BLaER1 treated with 17β-estradiol and CSF1 and Interleukin-3, amounts not matched to agents 10 nM and 100 nM (cell line): ENCODE measurements at regions not wholly inside any gene's neighbourhood (a gene's known extent, or its start where the extent isn't known, plus 50 kb on each side); places are given as distances from the start of the nearest gene placed in this dataset.

ENCODE experiments used
- H3K27ac ChIP-seq, 11 experiments: shearing (Covaris generic); formaldehyde crosslinking; 2 replicates each; pipeline ENCODE4 v1.8.1; 2022
- H3K27me3 ChIP-seq, 11 experiments: shearing (Covaris generic); formaldehyde crosslinking; 2 replicates each; pipeline ENCODE4 v1.8.1; 2022
- H3K36me3 ChIP-seq, 11 experiments: shearing (Covaris generic); formaldehyde crosslinking; 2 replicates each; pipeline ENCODE4 v1.8.1; 2022
- H3K4me1 ChIP-seq, 10 experiments: shearing (Covaris generic); formaldehyde crosslinking; 2 replicates each; pipeline ENCODE4 v1.8.1; 2022
- H3K4me2 ChIP-seq, 11 experiments: shearing (Covaris generic); formaldehyde crosslinking; 2 replicates each; pipeline ENCODE4 v1.8.1; 2022
- H3K4me3 ChIP-seq, 10 experiments: shearing (Covaris generic); formaldehyde crosslinking; 2 replicates each; pipeline ENCODE4 v1.8.1; 2022
- H3K9ac ChIP-seq, 11 experiments: shearing (Covaris generic); formaldehyde crosslinking; 2 replicates each; pipeline ENCODE4 v1.8.1; 2022
- H3K9me3 ChIP-seq, 11 experiments: shearing (Covaris generic); formaldehyde crosslinking; replicated peaks in 1 of 11; 2 replicates each; pipeline ENCODE4 v1.8.1; 2022
- H4K20me1 ChIP-seq, 11 experiments: shearing (Covaris generic); formaldehyde crosslinking; 2 replicates each; pipeline ENCODE4 v1.8.1; 2022
- Cebpa-rat ChIP-seq, 11 experiments: shearing (Covaris generic); IDR thresholded peaks; 2 replicates each; pipeline ENCODE4 v1.8.1; 2022

GRCh38 chr5:125023673-125024072 lies 277.2 kb upstream of the ZNF608 start:
- Histone ChIP-seq H3K36me3 (no peaks in the 10 kb centered on the region), H3K9ac (no peak overlapping the region), H3K4me1 (peaks cover 0 to 35% (median 21%) of the 10 kb centered on the region in 10 experiments; a peak in 13 of 20 replicates), H3K4me3 (no peak overlapping the region), H3K9me3 (peaks cover 0 to 10% (median 1%) of the 10 kb centered on the region in 11 experiments; a peak in 6 of 22 replicates), H4K20me1 (no peaks in the 10 kb centered on the region), H3K27me3 (no peaks in the 10 kb centered on the region), H3K27ac (no peak overlapping the region), H3K4me2 (peak overlapping the region in 6 of 11 experiments; percentile 1 to 74 (median 46); a peak in 10 of 22 replicates)
- TF ChIP-seq Cebpa-rat (IDR thresholded peaks at IDR 0.05), result no peak

GRCh38 chr5:125026867-125027731 lies 280.7 kb upstream of the ZNF608 start:
- TF ChIP-seq Cebpa-rat (IDR thresholded peaks at IDR 0.05), result no peak

GRCh38 chr5:125032286-125032685 lies 285.8 kb upstream of the ZNF608 start:
- H3K9me3 ChIP-seq, result peaks cover 0 to 17% (median 6%) of the 10 kb centered on the region in 11 experiments; a peak in 5 of 22 replicates
- H3K9ac ChIP-seq, result no peak overlapping the region
- no peaks in the 10 kb centered on the region for H3K36me3 ChIP-seq
- TF ChIP-seq Cebpa-rat (IDR thresholded peaks at IDR 0.05), result no peak
- H3K4me1 ChIP-seq, result peaks cover 0 to 20% (median 9%) of the 10 kb centered on the region in 10 experiments; a peak in 13 of 20 replicates
- no peaks in the 10 kb centered on the region for H4K20me1 ChIP-seq
- H3K4me3 ChIP-seq, result no peak overlapping the region
- H3K27ac ChIP-seq, result no peak overlapping the region
- H3K4me2 ChIP-seq, result no peak overlapping the region
- no peaks in the 10 kb centered on the region for H3K27me3 ChIP-seq

More at GRCh38 chr5:125026867-125027731, 280.7 kb upstream of the ZNF608 start:
- Histone ChIP-seq H3K27me3 (no peaks in the 10 kb centered on the region), H3K4me2 (no peak overlapping the region), H3K4me1 (peaks cover 0 to 28% (median 21%) of the 10 kb centered on the region in 10 experiments; a peak in 13 of 20 replicates), H3K4me3 (no peak overlapping the region), H3K27ac (no peak overlapping the region), H3K9me3 (peaks cover 0 to 11% (median 0%) of the 10 kb centered on the region in 11 experiments; a peak in 1 of 22 replicates), H3K9ac (no peak overlapping the region), H4K20me1 (no peaks in the 10 kb centered on the region), H3K36me3 (no peaks in the 10 kb centered on the region)

GRCh38 chr5:125033602-125034001 lies 287.2 kb upstream of the ZNF608 start:
- Histone ChIP-seq H4K20me1 (no peaks in the 10 kb centered on the region), H3K36me3 (no peaks in the 10 kb centered on the region), H3K27me3 (no peaks in the 10 kb centered on the region), H3K9ac (no peak overlapping the region), H3K4me2 (peak overlapping the region in 3 of 11 experiments; percentile 5 to 49 (median 5); a peak in 2 of 22 replicates), H3K4me3 (no peak overlapping the region), H3K27ac (no peak overlapping the region), H3K9me3 (peaks cover 0 to 26% (median 7%) of the 10 kb centered on the region in 11 experiments; a peak in 8 of 22 replicates), H3K4me1 (peaks cover 0 to 32% (median 12%) of the 10 kb centered on the region in 10 experiments; a peak in 13 of 20 replicates)
- TF ChIP-seq Cebpa-rat (IDR thresholded peaks at IDR 0.05), result no peak

GRCh38 chr5:125034331-125034730 lies 287.9 kb upstream of the ZNF608 start:
- no peak for TF ChIP-seq Cebpa-rat (IDR thresholded peaks at IDR 0.05)
- H3K36me3 ChIP-seq, result no peaks in the 10 kb centered on the region
- H3K27me3 ChIP-seq, result no peaks in the 10 kb centered on the region
- no peak overlapping the region for H3K9ac ChIP-seq
- peaks cover 0 to 32% (median 12%) of the 10 kb centered on the region in 10 experiments; a peak in 13 of 20 replicates for H3K4me1 ChIP-seq
- H3K27ac ChIP-seq, result no peak overlapping the region
- H3K4me2 ChIP-seq, result no peak overlapping the region
- no peaks in the 10 kb centered on the region for H4K20me1 ChIP-seq
- no peak overlapping the region for H3K4me3 ChIP-seq
- peaks cover 0 to 24% (median 6%) of the 10 kb centered on the region in 11 experiments; a peak in 8 of 22 replicates for H3K9me3 ChIP-seq

GRCh38 chr5:125036494-125036893 lies 290.1 kb upstream of the ZNF608 start:
- Histone ChIP-seq H3K27me3 (no peaks in the 10 kb centered on the region), H3K4me3 (no peak overlapping the region), H3K9me3 (peaks cover 0 to 21% (median 6%) of the 10 kb centered on the region in 11 experiments; a peak in 8 of 22 replicates), H3K9ac (no peak overlapping the region), H3K4me1 (peaks cover 0 to 32% (median 12%) of the 10 kb centered on the region in 10 experiments; a peak in 13 of 20 replicates), H3K4me2 (peak overlapping the region in 7 of 11 experiments; percentile 0 to 51 (median 26); a peak in 9 of 22 replicates), H4K20me1 (no peaks in the 10 kb centered on the region), H3K36me3 (no peaks in the 10 kb centered on the region), H3K27ac (no peak overlapping the region)
- no peak for TF ChIP-seq Cebpa-rat (IDR thresholded peaks at IDR 0.05)

GRCh38 chr5:125037020-125037419 lies 290.6 kb upstream of the ZNF608 start:
- H4K20me1 ChIP-seq, result no peaks in the 10 kb centered on the region
- H3K27me3 ChIP-seq, result no peaks in the 10 kb centered on the region
- no peaks in the 10 kb centered on the region for H3K36me3 ChIP-seq
- peaks cover 0 to 21% (median 6%) of the 10 kb centered on the region in 11 experiments; a peak in 8 of 22 replicates for H3K9me3 ChIP-seq
- peaks cover 0 to 32% (median 12%) of the 10 kb centered on the region in 10 experiments; a peak in 13 of 20 replicates for H3K4me1 ChIP-seq
- H3K9ac ChIP-seq, result no peak overlapping the region
- H3K4me3 ChIP-seq, result no peak overlapping the region
- no peak for TF ChIP-seq Cebpa-rat (IDR thresholded peaks at IDR 0.05)
- peak overlapping the region in 8 of 11 experiments; percentile 0 to 51 (median 23); a peak in 11 of 22 replicates for H3K4me2 ChIP-seq
- H3K27ac ChIP-seq, result no peak overlapping the region

GRCh38 chr5:125037530-125037929 lies 291.1 kb upstream of the ZNF608 start:
- H3K9me3 ChIP-seq, result peaks cover 0 to 21% (median 6%) of the 10 kb centered on the region in 11 experiments; a peak in 8 of 22 replicates
- H3K36me3 ChIP-seq, result no peaks in the 10 kb centered on the region
- H3K4me2 ChIP-seq, result peak overlapping the region in 7 of 11 experiments; percentile 3 to 51 (median 26); a peak in 11 of 22 replicates
- H3K4me3 ChIP-seq, result no peak overlapping the region
- no peaks in the 10 kb centered on the region for H4K20me1 ChIP-seq
- H3K27ac ChIP-seq, result no peak overlapping the region
- H3K4me1 ChIP-seq, result peaks cover 0 to 32% (median 12%) of the 10 kb centered on the region in 10 experiments; a peak in 13 of 20 replicates
- no peak for TF ChIP-seq Cebpa-rat (IDR thresholded peaks at IDR 0.05)
- H3K27me3 ChIP-seq, result no peaks in the 10 kb centered on the region
- H3K9ac ChIP-seq, result no peak overlapping the region

- Histone ChIP-seq H3K4me3 (no peak overlapping the region), H3K9ac (no peak overlapping the region), H3K36me3 (no peaks in the 10 kb centered on the region), H3K27me3 (no peaks in the 10 kb centered on the region), H3K4me2 (peak overlapping the region in 3 of 11 experiments; percentile 2 to 16 (median 7); a peak in 2 of 22 replicates), H3K9me3 (peaks cover 0 to 21% (median 6%) of the 10 kb centered on the region in 11 experiments; a peak in 8 of 22 replicates), H3K4me1 (peaks cover 0 to 32% (median 12%) of the 10 kb centered on the region in 10 experiments; a peak in 13 of 20 replicates), H4K20me1 (no peaks in the 10 kb centered on the region), H3K27ac (no peak overlapping the region)
- TF ChIP-seq Cebpa-rat (IDR thresholded peaks at IDR 0.05), result no peak
These were observed 292.0 kb upstream of the ZNF608 start for GRCh38 chr5:125038477-125038876.
